ENCODE measurements at regions not wholly inside any gene's neighbourhood (a gene's known extent, or its start where the extent isn't known, plus 50 kb on each side); places are given as distances from the start of the nearest gene placed in this dataset.

GRCh38 chr6:20284672-20285071 lies 72.4 kb upstream of the MBOAT1 start:
- TF ChIP-seq POLR2A (IDR thresholded peaks at IDR 0.05; ENCODE audit: low read depth) (no peak), EP300 (IDR thresholded peaks at IDR 0.05) (no peak), POLR2AphosphoS5 (IDR thresholded peaks at IDR 0.05) (no peak)
- TF ChIP-seq, protein P1, sequence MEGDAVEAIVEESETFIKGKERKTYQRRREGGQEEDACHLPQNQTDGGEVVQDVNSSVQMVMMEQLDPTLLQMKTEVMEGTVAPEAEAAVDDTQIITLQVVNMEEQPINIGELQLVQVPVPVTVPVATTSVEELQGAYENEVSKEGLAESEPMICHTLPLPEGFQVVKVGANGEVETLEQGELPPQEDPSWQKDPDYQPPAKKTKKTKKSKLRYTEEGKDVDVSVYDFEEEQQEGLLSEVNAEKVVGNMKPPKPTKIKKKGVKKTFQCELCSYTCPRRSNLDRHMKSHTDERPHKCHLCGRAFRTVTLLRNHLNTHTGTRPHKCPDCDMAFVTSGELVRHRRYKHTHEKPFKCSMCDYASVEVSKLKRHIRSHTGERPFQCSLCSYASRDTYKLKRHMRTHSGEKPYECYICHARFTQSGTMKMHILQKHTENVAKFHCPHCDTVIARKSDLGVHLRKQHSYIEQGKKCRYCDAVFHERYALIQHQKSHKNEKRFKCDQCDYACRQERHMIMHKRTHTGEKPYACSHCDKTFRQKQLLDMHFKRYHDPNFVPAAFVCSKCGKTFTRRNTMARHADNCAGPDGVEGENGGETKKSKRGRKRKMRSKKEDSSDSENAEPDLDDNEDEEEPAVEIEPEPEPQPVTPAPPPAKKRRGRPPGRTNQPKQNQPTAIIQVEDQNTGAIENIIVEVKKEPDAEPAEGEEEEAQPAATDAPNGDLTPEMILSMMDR (IDR thresholded peaks at IDR 0.05), result no peak
- no peak for DNase-seq (ENCODE audit: extremely low spot score)
- Histone ChIP-seq H3K27me3 (peaks cover 0 to 5% (median 0%) of the 10 kb centered on the region in 4 donors), H3K4me1 (no peaks in the 10 kb centered on the region), H3K27ac (replicated peaks in 1 of 4) (no peak overlapping the region), H3K36me3 (no peaks in the 10 kb centered on the region), H3K4me3 (no peak overlapping the region), H3K9me3 (no peaks in the 10 kb centered on the region)
- WGBS, result 100% methylated on average over 1 of the region's 1 CpG
- intact Hi-C loops (cut with DNase I), result no loop called here

DNA sequence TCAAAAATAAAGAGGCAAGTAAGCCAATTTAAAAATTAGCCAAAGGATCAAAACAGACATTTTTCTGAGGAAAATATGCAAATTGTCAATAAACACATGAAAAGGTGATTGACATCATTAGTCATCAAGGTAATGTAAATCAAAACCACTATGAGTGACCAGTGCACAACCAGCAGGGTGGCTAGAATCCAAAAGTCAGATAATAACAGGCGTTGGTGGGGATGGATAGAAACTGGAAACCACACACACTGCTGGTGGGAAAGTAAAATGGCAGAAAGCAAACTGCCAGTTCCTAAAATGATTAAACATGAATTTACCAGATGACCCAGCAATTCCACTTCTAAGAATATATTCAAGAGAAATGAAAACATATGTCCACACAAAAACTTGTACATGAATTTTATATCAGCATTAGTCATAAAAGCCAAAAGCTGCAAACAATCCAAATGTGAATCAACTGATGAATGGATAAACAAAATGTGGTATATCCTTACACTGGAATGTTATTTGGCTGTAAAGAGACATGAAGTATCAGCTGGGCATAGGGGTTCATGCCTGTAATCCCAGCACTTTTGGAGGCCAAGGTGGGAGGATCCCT lies 74.8 kb upstream of the MBOAT1 start:
- TF ChIP-seq POLR2AphosphoS5 (IDR thresholded peaks at IDR 0.05) (no peak), POLR2A (IDR thresholded peaks at IDR 0.05; ENCODE audit: low read depth) (no peak), EP300 (IDR thresholded peaks at IDR 0.05) (no peak)
- TF ChIP-seq, protein P1 (IDR thresholded peaks at IDR 0.05), result no peak
- Histone ChIP-seq H3K4me3 (no peak overlapping the region), H3K27me3 (no peaks in the 10 kb centered on the region), H3K9me3 (no peaks in the 10 kb centered on the region), H3K36me3 (no peaks in the 10 kb centered on the region), H3K4me1 (peaks cover 0 to 3% (median 0%) of the 10 kb centered on the region in 4 donors), H3K27ac (replicated peaks in 1 of 4) (no peak overlapping the region)
- 50% methylated on average over 1 of the region's 1 CpG for WGBS
- DNase-seq (ENCODE audit: extremely low spot score), result no peak
- intact Hi-C loops (cut with DNase I), result no loop called here

GRCh38 chr6:20291764-20292580 lies 79.7 kb upstream of the MBOAT1 start:
- H3K27ac ChIP-seq (replicated peaks in 1 of 4), result no peak overlapping the region
- H3K4me3 ChIP-seq, result no peak overlapping the region
- peaks cover 0 to 4% (median 0%) of the 10 kb centered on the region in 4 donors for H3K4me1 ChIP-seq
- peak; percentile 96 for DNase-seq (ENCODE audit: extremely low spot score)
- intact Hi-C loops (cut with DNase I), result loop anchor here (2.0 to 5.0 kb wide), 3 partner anchors 110 to 237 kb away; partner anchors contain the start of gene E2F3
- no peaks in the 10 kb centered on the region for H3K9me3 ChIP-seq
- 20% methylated on average over 10 of the region's 10 CpGs for whole genome bisulfite sequencing
- no peaks in the 10 kb centered on the region for H3K36me3 ChIP-seq
- TF ChIP-seq POLR2A (IDR thresholded peaks at IDR 0.05; ENCODE audit: low read depth), result no peak
- TF ChIP-seq, protein P1 (IDR thresholded peaks at IDR 0.05), result peak; percentile 88 to 95 (median 88)
- TF ChIP-seq POLR2AphosphoS5 (IDR thresholded peaks at IDR 0.05), result peak in 1 of 2 donors; percentile 30
- no peaks in the 10 kb centered on the region for H3K27me3 ChIP-seq

DNA sequence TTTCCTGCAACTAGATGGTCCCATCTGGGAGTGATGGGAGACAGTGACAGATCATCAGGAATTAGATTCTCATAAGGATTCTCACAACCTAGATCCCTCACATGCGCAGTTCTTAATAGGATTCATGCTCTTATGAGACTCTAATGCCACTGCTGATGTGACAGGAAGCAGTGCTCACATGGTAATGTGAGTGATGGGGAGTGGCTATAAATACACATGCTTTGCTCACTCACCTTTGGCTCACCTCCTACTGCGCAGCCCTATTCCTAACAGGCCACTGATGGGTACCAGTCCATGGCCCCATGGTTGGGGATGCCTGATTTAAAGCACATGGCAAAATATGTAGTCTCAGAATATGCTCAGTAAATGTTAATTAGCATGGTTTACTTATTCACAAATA lies 80.6 kb upstream of the MBOAT1 start:
- intact Hi-C loops (cut with DNase I), result loop anchor here (5.0 kb wide), 2 partner anchors 109 to 201 kb away; partner anchors contain the start of gene E2F3
- H3K4me1 ChIP-seq, result peaks cover 0 to 4% (median 0%) of the 10 kb centered on the region in 4 donors
- H3K4me3 ChIP-seq, result no peak overlapping the region
- H3K27me3 ChIP-seq, result no peaks in the 10 kb centered on the region
- H3K9me3 ChIP-seq, result no peaks in the 10 kb centered on the region
- TF ChIP-seq POLR2A (IDR thresholded peaks at IDR 0.05; ENCODE audit: low read depth) (no peak), POLR2AphosphoS5 (IDR thresholded peaks at IDR 0.05) (no peak), EP300 (IDR thresholded peaks at IDR 0.05) (no peak)
- TF ChIP-seq, protein P1 (IDR thresholded peaks at IDR 0.05), result no peak
- H3K27ac ChIP-seq (replicated peaks in 1 of 4), result no peak overlapping the region
- H3K36me3 ChIP-seq, result no peaks in the 10 kb centered on the region
- WGBS, result 97% methylated on average over 2 of the region's 2 CpGs
- no peak for DNase-seq (ENCODE audit: extremely low spot score)

Data from esophagus muscularis mucosa (tissue), 4 donors.